DND-41 (cell line): ENCODE measurements at regions not wholly inside any gene's neighbourhood (a gene's known extent, or its start where the extent isn't known, plus 50 kb on each side); places are given as distances from the start of the nearest gene placed in this dataset.

Experiments
- ATAC-seq: fragments of 200-7000 bp; cut with Tn5 transposase; 3 replicates; pipeline ENCODE4 v1.9.1; 2021; ENCODE audit warnings: low read depth; ENCODE audit not compliant: insufficient read depth
- DNase-seq: peaks from one replicate; pipeline ENCODE4 v3.0.0-alpha.2; 2020
- H2AFZ ChIP-seq: 2 replicates; pipeline ENCODE4 v1.6.0; 2012; ENCODE audit warnings: low read depth, low read length
- H3K27ac ChIP-seq: 2 replicates; pipeline ENCODE4 v1.5.1; 2012; ENCODE audit warnings: low read length, inconsistent platforms
- H3K27me3 ChIP-seq: fragments of 200-600 bp; sonication (generic); 2 replicates; pipeline ENCODE4 v1.6.0; 2012; ENCODE audit warnings: low read length, mild to moderate bottlenecking, inconsistent platforms; ENCODE audit not compliant: insufficient read depth, poor library complexity
- H3K36me3 ChIP-seq: 2 replicates; pipeline ENCODE4 v1.5.1; 2012; ENCODE audit warnings: low read length, inconsistent platforms; ENCODE audit not compliant: insufficient read depth
- H3K4me1 ChIP-seq: 2 replicates; pipeline ENCODE4 v1.5.1; 2012; ENCODE audit warnings: mild to moderate bottlenecking, low read length; ENCODE audit not compliant: insufficient read depth
- H3K4me2 ChIP-seq: 2 replicates; pipeline ENCODE4 v1.6.0; 2012; ENCODE audit warnings: mild to moderate bottlenecking, moderate library complexity, low read length, inconsistent platforms; ENCODE audit not compliant: insufficient read depth
- H3K4me3 ChIP-seq, 2 experiments: fragments of 200-600 bp in 1 of 2; shearing (Covaris generic) in 1 of 2; 2 replicates each; pipeline ENCODE4 v1.5.1; 2012 to 2016; ENCODE audit warnings: inconsistent platforms in 2 of 2, low read length in 2 of 2, mild to moderate bottlenecking in 2 of 2, low read depth in 1 of 2, moderate library complexity in 1 of 2
- H3K79me2 ChIP-seq: 2 replicates; pipeline ENCODE4 v1.6.0; 2012; ENCODE audit warnings: low read length, inconsistent platforms; ENCODE audit not compliant: insufficient read depth
- H3K9ac ChIP-seq: 2 replicates; pipeline ENCODE4 v1.6.0; 2012; ENCODE audit warnings: low read depth, mild to moderate bottlenecking, inconsistent platforms, low read length, moderate library complexity
- H3K9me3 ChIP-seq: 2 replicates; pipeline ENCODE4 v1.5.1; 2012; ENCODE audit warnings: low read length, moderate library complexity, mild to moderate bottlenecking, inconsistent platforms; ENCODE audit not compliant: insufficient read depth, severe bottlenecking
- H4K20me1 ChIP-seq: 2 replicates; pipeline ENCODE4 v1.6.0; 2012; ENCODE audit warnings: low read length; ENCODE audit not compliant: insufficient read depth
- CTCF ChIP-seq: IDR thresholded peaks from 2 replicates; pipeline ENCODE4 v1.5.1; 2012; ENCODE audit warnings: borderline replicate concordance, low read length, moderate library complexity, mild to moderate bottlenecking; ENCODE audit not compliant: poor library complexity, severe bottlenecking; ENCODE audit errors: extremely low read depth
- EZH2 ChIP-seq: IDR thresholded peaks from 3 replicates; pipeline ENCODE4 v1.6.1; 2012; ENCODE audit warnings: borderline replicate concordance, low read depth, mild to moderate bottlenecking, moderate library complexity, low read length, inconsistent platforms; ENCODE audit not compliant: severe bottlenecking

- ATAC-seq (no peak), DNase-seq (no peak)
- H3K9ac ChIP-seq = no peak overlapping the region
- TF ChIP-seq EZH2 (no peak), CTCF (no peak)
- H3K4me2 ChIP-seq = no peak overlapping the region
- no peaks in the 10 kb centered on the region for H3K4me1 ChIP-seq
- no peaks in the 10 kb centered on the region for H3K9me3 ChIP-seq
- no peaks in the 10 kb centered on the region for H3K27me3 ChIP-seq
- H3K79me2 ChIP-seq = no peaks in the 10 kb centered on the region
- H3K36me3 ChIP-seq = no peaks in the 10 kb centered on the region
- no peak overlapping the region for H3K27ac ChIP-seq
- H2AFZ ChIP-seq = no peak overlapping the region
- no peak overlapping the region for H3K4me3 ChIP-seq
- no peaks in the 10 kb centered on the region for H4K20me1 ChIP-seq
These were observed 1040.5 kb upstream of the ACVR2A start for GRCh38 chr2:146804288-146804687.

- Histone ChIP-seq H3K27me3 (no peaks in the 10 kb centered on the region), H3K4me2 (no peak overlapping the region), H3K4me3 (no peak overlapping the region), H3K27ac (no peak overlapping the region), H3K9ac (no peak overlapping the region), H3K36me3 (no peaks in the 10 kb centered on the region), H2AFZ (no peak overlapping the region), H3K4me1 (no peaks in the 10 kb centered on the region), H4K20me1 (no peaks in the 10 kb centered on the region), H3K9me3 (no peaks in the 10 kb centered on the region), H3K79me2 (no peaks in the 10 kb centered on the region)
- DNase-seq (no peak), ATAC-seq (no peak)
- no peak for TF ChIP-seq CTCF
- no peak for TF ChIP-seq EZH2
These were observed 1042.9 kb upstream of the ACVR2A start for GRCh38 chr2:146801886-146802285.

GRCh38 chr2:146786396-146786795 is 1058.4 kb upstream of the ACVR2A start:
- H3K9me3 ChIP-seq = no peaks in the 10 kb centered on the region
- H3K36me3 ChIP-seq = no peaks in the 10 kb centered on the region
- H4K20me1 ChIP-seq = no peaks in the 10 kb centered on the region
- DNase-seq = no peak
- H3K4me1 ChIP-seq = no peaks in the 10 kb centered on the region
- no peak for ATAC-seq
- H3K79me2 ChIP-seq = no peaks in the 10 kb centered on the region
- no peak overlapping the region for H3K4me3 ChIP-seq
- H3K9ac ChIP-seq = no peak overlapping the region
- no peak for TF ChIP-seq EZH2
- TF ChIP-seq CTCF = no peak
- H3K27me3 ChIP-seq = no peaks in the 10 kb centered on the region
- H3K27ac ChIP-seq = no peak overlapping the region
- H3K4me2 ChIP-seq = no peak overlapping the region
- H2AFZ ChIP-seq = no peak overlapping the region

- Histone ChIP-seq H2AFZ (no peak overlapping the region), H3K36me3 (no peaks in the 10 kb centered on the region), H3K27me3 (no peaks in the 10 kb centered on the region), H3K4me3 (no peak overlapping the region), H4K20me1 (no peaks in the 10 kb centered on the region), H3K4me2 (no peak overlapping the region), H3K9ac (no peak overlapping the region), H3K4me1 (no peaks in the 10 kb centered on the region), H3K9me3 (no peaks in the 10 kb centered on the region), H3K79me2 (no peaks in the 10 kb centered on the region), H3K27ac (no peak overlapping the region)
- no peak for TF ChIP-seq CTCF
- no peak for ATAC-seq
- no peak for DNase-seq
These were observed 1059.7 kb upstream of the ACVR2A start for GRCh38 chr2:146785101-146785500.
